H1 (cell line): ENCODE measurements at regions not wholly inside any gene's neighbourhood (a gene's known extent, or its start where the extent isn't known, plus 50 kb on each side); places are given as distances from the start of the nearest gene placed in this dataset.

Experiments
- BACH1 ChIP-seq: IDR thresholded peaks from 2 replicates; pipeline ENCODE4 v1.6.1; 2012; ENCODE audit warnings: low read length, improper control_type of control experiment
- EZH2 ChIP-seq: fragments of 200-600 bp; sonication (generic); IDR thresholded peaks from 2 replicates; pipeline ENCODE4 v1.7.1; 2012; ENCODE audit warnings: low read depth, mild to moderate bottlenecking, moderate library complexity, low read length, inconsistent platforms; ENCODE audit not compliant: severe bottlenecking
- RNF2 ChIP-seq: fragments of 200-900, 300-1000 bp; sonication (generic); IDR thresholded peaks from 2 replicates; pipeline ENCODE4 v1.7.1; 2016; ENCODE audit warnings: borderline replicate concordance, low read depth, mild to moderate bottlenecking, antibody characterized with exemption, low read length; ENCODE audit not compliant: poor library complexity, severe bottlenecking; ENCODE audit errors: missing control alignments
- TAF1 ChIP-seq: IDR thresholded peaks from 2 replicates; pipeline ENCODE4 v1.6.1; 2011; ENCODE audit warnings: mild to moderate bottlenecking, low read depth, low read length

- TF ChIP-seq RNF2 (no peak), TAF1 (no peak), EZH2 (no peak), BACH1 (no peak)
Measured at GRCh38 chr6:113693851-113694250, 163.3 kb upstream of the MARCKS start (continued).
